Heart left ventricle (tissue), 13 donors: ENCODE measurements at regions not wholly inside any gene's neighbourhood (a gene's known extent, or its start where the extent isn't known, plus 50 kb on each side); places are given as distances from the start of the nearest gene placed in this dataset.

Experiments
- CTCF ChIP-seq, 12 donors: fragments of 200-600 bp; sonication (generic) in 4 of 12; IDR thresholded peaks; one replicate each; pipeline versions ENCODE4 v1.5.0 to v1.8.0; 2018 to 2022; ENCODE audit warnings: antibody characterized with exemption in 12 of 12, mild to moderate bottlenecking in 5 of 12
- POLR2A ChIP-seq, 2 donors: fragments of 450-650 bp; IDR thresholded peaks; one replicate each; pipeline ENCODE4 v1.6.1; 2017; ENCODE audit warnings: antibody characterized with exemption in 2 of 2, mild to moderate bottlenecking in 2 of 2, moderate library complexity in 2 of 2
- donor health status: ischemic (EF 13 %, LVEDD 7.1; RV severe dilation, severe dysfunction).
- donor health status: DM: no; HTN: yes; CAD: no.
- donor health status: DM: no; HTN: no; CAD: no.
- donor health status: ischemic (EF 25% LVEDD 6.9; RV normal size, moderate dysfunction).
- donor health status: ischemic (EF 25% LVEDD 5.7; RV mildly dilated, moderate dysfunction).
- donor health status: ischemic (EF 35%, LVEDD 5.7; RV mildly dilated, moderate dysfunction).
- donor health status: nonischemic (EF 11% LVEDD 7.7; RV severe dilation, severe dysfunction).
- donor health status: DM: yes; HTN: yes; CAD: no.
- donor health status: PGD.
- donor health status: ischemic (EF 29% LVEDD 5.4; RV normal size, mild dysfunction).
- donor health status: nonischemic (EF 23%, LVEDD 6.1; RV moderate dilation, normal function).

- TF ChIP-seq CTCF (IDR thresholded peaks at IDR 0.05) (no peak), POLR2A (IDR thresholded peaks at IDR 0.05) (no peak)
Observed at GRCh38 chr2:106602042-106602441, 114.9 kb downstream of the CD8B2 start.
